ENCODE measurements at regions not wholly inside any gene's neighbourhood (a gene's known extent, or its start where the extent isn't known, plus 50 kb on each side); places are given as distances from the start of the nearest gene placed in this dataset.

DNA sequence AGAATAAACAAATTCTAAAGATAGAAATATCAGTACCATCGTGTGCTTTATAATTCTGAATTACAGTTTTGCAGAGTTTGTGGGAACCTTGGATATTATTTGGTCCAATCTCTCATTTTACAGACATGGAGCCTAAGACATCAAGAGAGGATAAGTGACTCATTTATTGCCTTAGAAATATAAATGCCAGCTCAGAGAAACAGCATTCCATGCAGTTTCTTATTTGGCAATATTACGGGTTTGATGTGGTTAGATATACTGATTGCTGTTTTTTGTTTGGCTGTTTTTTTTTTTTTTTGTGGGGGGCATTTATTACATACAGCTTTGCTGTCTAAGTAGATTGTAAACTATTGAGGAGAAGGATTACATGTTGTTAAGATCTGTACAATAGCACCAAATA lies 1241.1 kb upstream of the LRRTM1 start:
- Histone ChIP-seq H3K4me1 (no peaks in the 10 kb centered on the region), H3K36me3 (no peaks in the 10 kb centered on the region), H3K4me3 (no peak overlapping the region), H3K9me3 (no peaks in the 10 kb centered on the region), H3K27me3 (no peaks in the 10 kb centered on the region), H3K27ac (no peak overlapping the region)
- WGBS = 72% methylated on average over 2 of the region's 2 CpGs
- TF ChIP-seq POLR2AphosphoS5 (IDR thresholded peaks at IDR 0.05) = no peak
- TF ChIP-seq EP300 (IDR thresholded peaks at IDR 0.05) = no peak
- TF ChIP-seq POLR2A (IDR thresholded peaks at IDR 0.05) = no peak
- no peak for DNase-seq (ENCODE audit: low spot score in 2 of 2)

DNA sequence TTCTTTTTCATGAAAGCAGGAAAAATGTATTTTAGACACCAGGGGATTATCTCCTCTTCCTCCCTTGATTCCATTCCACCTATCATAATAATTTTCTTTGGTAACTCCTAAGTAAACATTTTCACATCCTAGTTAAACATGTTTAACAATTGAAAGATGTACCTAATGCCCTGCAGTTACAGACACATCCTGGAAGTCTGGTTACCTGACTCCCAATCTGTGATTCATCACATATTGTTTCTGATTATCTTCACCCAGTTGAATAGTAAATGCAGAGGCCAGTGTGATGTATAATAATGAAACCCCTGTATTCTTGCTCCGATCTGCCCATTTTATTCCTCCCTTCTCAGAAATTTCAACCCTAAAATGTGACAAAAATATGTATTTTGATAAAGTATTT lies 1237.6 kb upstream of the LRRTM1 start:
- DNase-seq (ENCODE audit: low spot score in 2 of 2) = no peak
- Histone ChIP-seq H3K4me3 (no peak overlapping the region), H3K27me3 (no peaks in the 10 kb centered on the region), H3K27ac (no peak overlapping the region), H3K4me1 (no peaks in the 10 kb centered on the region), H3K9me3 (no peaks in the 10 kb centered on the region), H3K36me3 (no peaks in the 10 kb centered on the region)
- WGBS = 89% methylated on average over 1 of the region's 1 CpG
- no peak for TF ChIP-seq POLR2AphosphoS5 (IDR thresholded peaks at IDR 0.05)
- TF ChIP-seq, protein P1, sequence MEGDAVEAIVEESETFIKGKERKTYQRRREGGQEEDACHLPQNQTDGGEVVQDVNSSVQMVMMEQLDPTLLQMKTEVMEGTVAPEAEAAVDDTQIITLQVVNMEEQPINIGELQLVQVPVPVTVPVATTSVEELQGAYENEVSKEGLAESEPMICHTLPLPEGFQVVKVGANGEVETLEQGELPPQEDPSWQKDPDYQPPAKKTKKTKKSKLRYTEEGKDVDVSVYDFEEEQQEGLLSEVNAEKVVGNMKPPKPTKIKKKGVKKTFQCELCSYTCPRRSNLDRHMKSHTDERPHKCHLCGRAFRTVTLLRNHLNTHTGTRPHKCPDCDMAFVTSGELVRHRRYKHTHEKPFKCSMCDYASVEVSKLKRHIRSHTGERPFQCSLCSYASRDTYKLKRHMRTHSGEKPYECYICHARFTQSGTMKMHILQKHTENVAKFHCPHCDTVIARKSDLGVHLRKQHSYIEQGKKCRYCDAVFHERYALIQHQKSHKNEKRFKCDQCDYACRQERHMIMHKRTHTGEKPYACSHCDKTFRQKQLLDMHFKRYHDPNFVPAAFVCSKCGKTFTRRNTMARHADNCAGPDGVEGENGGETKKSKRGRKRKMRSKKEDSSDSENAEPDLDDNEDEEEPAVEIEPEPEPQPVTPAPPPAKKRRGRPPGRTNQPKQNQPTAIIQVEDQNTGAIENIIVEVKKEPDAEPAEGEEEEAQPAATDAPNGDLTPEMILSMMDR (IDR thresholded peaks at IDR 0.05) = no peak

DNA sequence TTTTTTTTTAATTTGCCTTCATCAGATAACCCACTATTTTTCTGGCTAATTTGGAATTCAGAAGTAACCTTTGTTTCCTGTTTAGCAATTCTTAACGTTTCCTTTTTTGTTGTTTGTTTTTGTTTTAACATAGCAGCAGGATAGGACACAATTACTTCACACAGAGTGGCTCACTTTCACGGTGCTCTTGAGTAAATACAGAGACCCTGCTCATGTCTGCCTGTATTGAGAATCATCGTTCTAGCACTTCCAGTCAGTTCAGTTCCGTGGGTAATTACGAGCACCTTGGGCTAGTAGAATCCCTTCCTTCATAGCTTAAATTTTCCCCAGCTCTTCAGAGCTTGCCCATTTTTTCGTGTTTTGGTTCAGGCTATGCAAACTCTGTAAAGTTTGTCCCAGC lies 1225.4 kb upstream of the LRRTM1 start:
- H3K4me3 ChIP-seq = no peak overlapping the region
- 48% methylated on average over 6 of the region's 6 CpGs for WGBS
- no peak overlapping the region for H3K27ac ChIP-seq
- TF ChIP-seq EP300 (IDR thresholded peaks at IDR 0.05) (no peak), POLR2AphosphoS5 (IDR thresholded peaks at IDR 0.05) (no peak), POLR2A (IDR thresholded peaks at IDR 0.05) (no peak)
- TF ChIP-seq, protein P1 (IDR thresholded peaks at IDR 0.05) = no peak
- no peaks in the 10 kb centered on the region for H3K4me1 ChIP-seq
- no peaks in the 10 kb centered on the region for H3K27me3 ChIP-seq
- DNase-seq (ENCODE audit: low spot score in 2 of 2) = no peak
- peaks cover 4% of the 10 kb centered on the region for H3K9me3 ChIP-seq
- no peaks in the 10 kb centered on the region for H3K36me3 ChIP-seq

DNA sequence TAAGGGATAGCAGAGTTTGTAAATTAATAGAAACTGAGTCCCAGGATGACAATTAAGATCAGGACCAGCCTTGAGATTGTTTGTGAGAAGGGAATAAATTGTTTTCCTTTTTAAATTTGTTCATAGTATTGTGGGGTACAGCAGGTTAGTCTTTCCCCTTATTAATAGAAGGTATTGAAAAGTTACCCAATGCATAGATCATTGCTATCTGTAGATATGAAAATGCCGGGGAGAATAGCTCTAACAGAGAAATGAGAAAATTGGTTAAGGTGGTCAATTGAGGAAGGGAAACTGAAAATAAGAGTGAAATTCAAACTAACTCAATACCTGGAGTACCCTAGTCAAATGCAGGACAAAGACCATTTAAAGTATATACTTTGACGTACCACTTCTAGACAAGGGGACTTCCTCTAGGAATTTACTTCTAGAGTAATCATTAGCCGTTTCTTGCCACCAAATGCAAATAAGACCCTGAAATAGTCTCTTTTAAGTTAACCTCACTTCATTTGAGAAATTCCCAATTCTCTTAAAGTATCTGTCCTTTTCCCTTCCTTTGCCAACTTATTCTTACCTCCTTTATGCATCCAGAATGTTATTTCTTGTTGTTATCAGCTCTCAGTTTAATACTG lies 1224.4 kb upstream of the LRRTM1 start:
- Histone ChIP-seq H3K36me3 (no peaks in the 10 kb centered on the region), H3K9me3 (peaks cover 4% of the 10 kb centered on the region), H3K27ac (no peak overlapping the region), H3K27me3 (no peaks in the 10 kb centered on the region), H3K4me3 (no peak overlapping the region), H3K4me1 (no peaks in the 10 kb centered on the region)
- whole genome bisulfite sequencing = 88% methylated on average over 3 of the region's 3 CpGs
- TF ChIP-seq POLR2AphosphoS5 (IDR thresholded peaks at IDR 0.05) = no peak
- TF ChIP-seq POLR2A (IDR thresholded peaks at IDR 0.05) = no peak
- no peak for TF ChIP-seq EP300 (IDR thresholded peaks at IDR 0.05)
- TF ChIP-seq, protein P1 (IDR thresholded peaks at IDR 0.05) = no peak
- DNase-seq (ENCODE audit: low spot score in 2 of 2) = no peak

DNA sequence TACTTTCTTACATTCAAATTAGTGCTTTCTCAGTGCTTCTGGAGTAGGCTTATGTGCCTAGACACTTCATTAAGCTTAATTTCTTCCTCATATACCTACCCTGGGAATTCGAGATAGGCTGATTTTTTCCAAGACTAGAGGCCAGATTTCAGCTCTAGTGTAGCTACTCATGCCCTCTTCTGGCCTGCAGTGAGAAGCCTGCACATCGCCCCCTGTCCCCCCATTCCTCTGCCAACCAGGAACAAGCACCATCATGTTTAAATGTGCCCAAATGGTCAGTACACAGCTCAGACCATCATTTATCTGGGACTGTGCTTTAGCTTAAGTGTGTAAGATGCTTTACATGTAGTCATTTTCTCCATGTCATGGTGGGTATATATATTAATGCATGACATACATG lies 1218.8 kb upstream of the LRRTM1 start:
- DNase-seq (ENCODE audit: low spot score in 2 of 2) = no peak
- no peaks in the 10 kb centered on the region for H3K36me3 ChIP-seq
- H3K4me1 ChIP-seq = no peaks in the 10 kb centered on the region
- no peak overlapping the region for H3K27ac ChIP-seq
- H3K9me3 ChIP-seq = peaks cover 4% of the 10 kb centered on the region
- no peaks in the 10 kb centered on the region for H3K27me3 ChIP-seq
- WGBS = 86% methylated on average over 2 of the region's 2 CpGs
- H3K4me3 ChIP-seq = no peak overlapping the region
- TF ChIP-seq POLR2AphosphoS5 (IDR thresholded peaks at IDR 0.05) = no peak
- TF ChIP-seq EP300 (IDR thresholded peaks at IDR 0.05) = no peak
- TF ChIP-seq, protein P1 (IDR thresholded peaks at IDR 0.05) = no peak
- no peak for TF ChIP-seq POLR2A (IDR thresholded peaks at IDR 0.05)

DNA sequence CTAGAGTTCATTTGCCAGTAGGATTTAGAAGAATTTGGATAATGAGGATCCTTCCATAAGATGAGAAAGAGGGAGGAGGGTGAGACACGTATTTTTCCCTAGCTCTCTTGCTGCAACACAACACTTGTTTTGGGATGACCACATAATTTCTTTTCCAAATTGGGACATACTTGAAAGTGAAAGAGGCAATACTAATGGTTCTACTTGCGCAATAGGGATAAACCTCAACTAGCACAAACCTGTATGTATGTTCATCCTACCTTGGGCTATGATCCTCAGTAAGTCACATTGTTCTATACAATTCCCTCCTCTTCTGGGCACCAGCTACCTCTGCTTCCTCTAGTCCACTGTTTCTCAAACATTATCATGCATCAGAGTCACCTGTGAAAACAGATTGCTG lies 1208.8 kb upstream of the LRRTM1 start:
- no peak for DNase-seq (ENCODE audit: low spot score in 2 of 2)
- H3K27me3 ChIP-seq = no peaks in the 10 kb centered on the region
- H3K4me3 ChIP-seq = no peak overlapping the region
- H3K4me1 ChIP-seq = no peaks in the 10 kb centered on the region
- peaks cover 4% of the 10 kb centered on the region for H3K9me3 ChIP-seq
- no peak overlapping the region for H3K27ac ChIP-seq
- 83% methylated on average over 2 of the region's 2 CpGs for WGBS
- TF ChIP-seq POLR2AphosphoS5 (IDR thresholded peaks at IDR 0.05) (no peak), POLR2A (IDR thresholded peaks at IDR 0.05) (no peak), EP300 (IDR thresholded peaks at IDR 0.05) (no peak)
- TF ChIP-seq, protein P1 (IDR thresholded peaks at IDR 0.05) = no peak
- H3K36me3 ChIP-seq = no peaks in the 10 kb centered on the region
